ENCODE measurements at regions not wholly inside any gene's neighbourhood (a gene's known extent, or its start where the extent isn't known, plus 50 kb on each side); places are given as distances from the start of the nearest gene placed in this dataset.

GRCh38 chr7:67894746-67895145 lies 898.1 kb downstream of the TYW1 start:
- TF ChIP-seq CTCF (conservative IDR thresholded peaks at IDR 0.05; ENCODE audit: low read depth, low read length) (no peak), ELK1 (IDR thresholded peaks at IDR 0.05; ENCODE audit: borderline replicate concordance, low read depth, low read length) (no peak), SMC3 (IDR thresholded peaks at IDR 0.05; ENCODE audit: low read depth, low read length) (no peak), POLR2A (IDR thresholded peaks at IDR 0.05; ENCODE audit: low read depth, low read length) (no peak), CEBPB (IDR thresholded peaks at IDR 0.05; ENCODE audit: low read depth, low read length) (no peak), MAZ (IDR thresholded peaks at IDR 0.05; ENCODE audit: borderline replicate concordance, low read depth, low read length) (no peak), RAD21 (IDR thresholded peaks at IDR 0.05; ENCODE audit: low read length) (no peak), RFX5 (IDR thresholded peaks at IDR 0.05; ENCODE audit: low read depth, low read length) (no peak), USF2 (IDR thresholded peaks at IDR 0.05; ENCODE audit: low read depth, low read length) (no peak), BHLHE40 (IDR thresholded peaks at IDR 0.05; ENCODE audit: low read depth, low read length) (no peak)

All from IMR-90 (cell line).